Heart left ventricle (tissue), 16 donors: ENCODE measurements at regions not wholly inside any gene's neighbourhood (a gene's known extent, or its start where the extent isn't known, plus 50 kb on each side); places are given as distances from the start of the nearest gene placed in this dataset.

Experiments
- ATAC-seq, 4 donors: fragments of 200-7000 bp; cut with Tn5 transposase; one replicate each; pipeline ENCODE4 v1.9.1; 2020 to 2022; ENCODE audit warnings: moderate library complexity in 4 of 4, mild to moderate bottlenecking in 3 of 4, moderate number of reproducible peaks in 1 of 4
- DNase-seq, 5 donors: peaks; one replicate each; pipeline ENCODE4 v3.0.0-alpha.2; 2020
- H3K27ac ChIP-seq, 12 donors: fragments of 200-600 bp; sonication (generic) in 4 of 12; one replicate each; pipeline versions ENCODE4 v1.5.0 to v1.8.0; 2016 to 2022; ENCODE audit warnings: mild to moderate bottlenecking in 2 of 12
- H3K27me3 ChIP-seq, 9 donors: fragments of 200-600 bp; sonication (generic) in 2 of 9; one replicate each; pipeline versions ENCODE4 v1.5.1 to v1.8.0; 2016 to 2022; ENCODE audit warnings: mild to moderate bottlenecking in 3 of 9
- H3K36me3 ChIP-seq, 9 donors: fragments of 200-600 bp; sonication (generic) in 2 of 9; one replicate each; pipeline versions ENCODE4 v1.5.0 to v1.8.0; 2018 to 2022; ENCODE audit warnings: mild to moderate bottlenecking in 2 of 9
- H3K4me1 ChIP-seq, 12 donors: fragments of 200-600 bp; sonication (generic) in 4 of 12; one replicate each; pipeline versions ENCODE4 v1.5.0 to v1.8.0; 2016 to 2022; ENCODE audit warnings: mild to moderate bottlenecking in 3 of 12
- H3K4me3 ChIP-seq, 12 donors: fragments of 200-600 bp; sonication (generic) in 4 of 12; one replicate each; pipeline versions ENCODE4 v1.5.0 to v1.8.0; 2017 to 2022; ENCODE audit warnings: mild to moderate bottlenecking in 9 of 12, moderate library complexity in 4 of 12
- H3K9me3 ChIP-seq, 12 donors: fragments of 200-600 bp; sonication (generic) in 4 of 12; one replicate each; pipeline versions ENCODE4 v1.5.0 to v1.8.0; 2016 to 2022; ENCODE audit warnings: mild to moderate bottlenecking in 1 of 12
- POLR2A ChIP-seq, 2 donors: fragments of 450-650 bp; IDR thresholded peaks; one replicate each; pipeline ENCODE4 v1.6.1; 2017; ENCODE audit warnings: antibody characterized with exemption in 2 of 2, mild to moderate bottlenecking in 2 of 2, moderate library complexity in 2 of 2
- whole genome bisulfite sequencing, 4 donors: extraction: QIAGEN DNeasy Blood & Tissue Kit in 2 of 4; methylation state at CpG; one replicate each; pipeline versions ENCODE4 v1.1.5 to v1.1.7; 2013 to 2018; 5-methylcytosine and 5-hydroxymethylcytosine counted together
- intact Hi-C, 10 donors: fragments of 100-400 bp; cut with DNase I; formaldehyde crosslinking; loops; one replicate each; pipeline versions ENCODE4 v1.11.1 to v1.14.2; 2022
- TF ChIP-seq, protein P1 (sequence below), 12 donors: fragments of 200-600 bp; sonication (generic) in 4 of 12; IDR thresholded peaks; one replicate each; pipeline versions ENCODE4 v1.5.0 to v1.8.0; 2018 to 2022; ENCODE audit warnings: antibody characterized with exemption in 12 of 12, mild to moderate bottlenecking in 5 of 12
- donor health status: ischemic (EF 13 %, LVEDD 7.1; RV severe dilation, severe dysfunction).
- donor health status: healthy with polysubstance abuse.
- donor health status: DM: no; HTN: yes; CAD: no.
- donor health status: DM: no; HTN: no; CAD: no.
- donor health status: ischemic (EF 25% LVEDD 6.9; RV normal size, moderate dysfunction).
- donor health status: ischemic (EF 25% LVEDD 5.7; RV mildly dilated, moderate dysfunction).
- donor health status: healthy.
- donor health status: DM: yes; HTN: yes; CAD: no.
- donor health status: ischemic (EF 35%, LVEDD 5.7; RV mildly dilated, moderate dysfunction).
- donor health status: nonischemic (EF 11% LVEDD 7.7; RV severe dilation, severe dysfunction).
- donor health status: DM: yes; HTN: yes; CAD: no.
- donor health status: PGD.
- donor health status: ischemic (EF 29% LVEDD 5.4; RV normal size, mild dysfunction).
- donor health status: nonischemic (EF 23%, LVEDD 6.1; RV moderate dilation, normal function).

DNA sequence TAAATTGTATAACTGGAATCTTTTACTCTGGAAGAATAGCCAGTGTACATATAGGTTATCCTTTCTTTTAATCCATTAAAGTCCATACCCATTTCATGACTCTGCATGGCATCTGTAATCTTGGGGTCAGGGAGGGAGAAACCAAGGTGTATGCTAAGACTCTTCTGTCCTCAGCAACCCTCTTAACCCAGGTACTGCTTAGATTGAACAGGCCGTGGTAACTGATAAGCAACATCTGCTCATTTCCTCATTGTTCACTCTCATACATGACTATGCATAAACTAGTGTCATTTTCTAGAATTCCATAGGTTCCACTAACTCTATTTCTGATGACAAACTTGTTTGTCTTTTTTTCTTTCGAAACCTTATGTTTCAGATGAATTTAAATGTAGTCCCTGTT lies 69.3 kb upstream of the IFNE start:
- Histone ChIP-seq H3K27me3 (peaks cover 0 to 35% (median 17%) of the 10 kb centered on the region in 9 donors), H3K27ac (no peak overlapping the region), H3K9me3 (no peaks in the 10 kb centered on the region), H3K4me1 (peaks cover 0 to 4% (median 0%) of the 10 kb centered on the region in 12 donors), H3K4me3 (no peak overlapping the region), H3K36me3 (no peaks in the 10 kb centered on the region)
- ATAC-seq (no peak), DNase-seq (no peak)
- TF ChIP-seq, protein P1, sequence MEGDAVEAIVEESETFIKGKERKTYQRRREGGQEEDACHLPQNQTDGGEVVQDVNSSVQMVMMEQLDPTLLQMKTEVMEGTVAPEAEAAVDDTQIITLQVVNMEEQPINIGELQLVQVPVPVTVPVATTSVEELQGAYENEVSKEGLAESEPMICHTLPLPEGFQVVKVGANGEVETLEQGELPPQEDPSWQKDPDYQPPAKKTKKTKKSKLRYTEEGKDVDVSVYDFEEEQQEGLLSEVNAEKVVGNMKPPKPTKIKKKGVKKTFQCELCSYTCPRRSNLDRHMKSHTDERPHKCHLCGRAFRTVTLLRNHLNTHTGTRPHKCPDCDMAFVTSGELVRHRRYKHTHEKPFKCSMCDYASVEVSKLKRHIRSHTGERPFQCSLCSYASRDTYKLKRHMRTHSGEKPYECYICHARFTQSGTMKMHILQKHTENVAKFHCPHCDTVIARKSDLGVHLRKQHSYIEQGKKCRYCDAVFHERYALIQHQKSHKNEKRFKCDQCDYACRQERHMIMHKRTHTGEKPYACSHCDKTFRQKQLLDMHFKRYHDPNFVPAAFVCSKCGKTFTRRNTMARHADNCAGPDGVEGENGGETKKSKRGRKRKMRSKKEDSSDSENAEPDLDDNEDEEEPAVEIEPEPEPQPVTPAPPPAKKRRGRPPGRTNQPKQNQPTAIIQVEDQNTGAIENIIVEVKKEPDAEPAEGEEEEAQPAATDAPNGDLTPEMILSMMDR (IDR thresholded peaks at IDR 0.05), result no peak
- TF ChIP-seq POLR2A (IDR thresholded peaks at IDR 0.05), result no peak
- 53 to 70% (median 59%) methylated on average over 2 of the region's 2 CpGs for WGBS, 4 donors
- intact Hi-C loops, result no loop called here

DNA sequence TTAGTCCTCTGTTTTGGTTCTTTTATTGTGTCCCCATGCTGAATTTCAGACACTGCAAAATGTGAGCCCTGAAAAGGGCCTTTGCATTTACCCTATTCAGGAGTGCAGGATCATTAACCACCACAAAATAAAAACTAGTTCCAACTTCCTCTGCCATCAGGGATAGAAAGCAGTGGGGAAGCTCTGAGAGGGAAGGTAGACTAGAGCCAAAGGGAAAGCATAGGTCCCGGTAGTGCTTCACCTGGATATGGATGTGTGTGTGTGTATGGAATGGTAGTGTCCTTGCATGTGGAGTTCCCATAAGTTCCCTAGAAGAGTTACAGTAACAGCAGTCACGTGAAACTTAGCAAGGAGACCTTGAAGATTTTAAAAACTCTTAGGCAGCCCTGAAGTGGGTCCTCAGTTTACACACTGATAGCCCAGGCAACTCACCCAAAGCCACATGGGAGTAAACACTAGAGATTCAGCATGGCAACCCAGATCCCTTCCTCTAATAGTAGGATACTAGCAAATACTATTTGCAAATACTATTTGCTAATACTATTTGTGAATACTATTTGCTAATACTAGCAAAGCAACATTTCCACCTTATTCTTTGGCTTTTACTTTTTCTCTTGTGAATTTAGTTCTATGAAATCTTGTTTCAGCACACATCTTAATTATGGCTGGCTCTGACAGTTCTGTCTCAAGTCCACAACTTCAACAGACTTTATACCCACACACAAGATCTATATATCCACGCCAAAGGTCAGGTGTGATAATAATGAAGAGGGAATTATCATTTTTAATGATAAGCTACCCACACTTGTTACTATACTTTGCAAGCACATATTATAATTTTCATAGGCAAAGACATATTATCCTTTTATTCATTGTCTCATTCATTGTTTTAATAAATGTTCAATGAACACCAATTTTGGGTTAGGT lies 70.4 kb upstream of the IFNE start:
- Histone ChIP-seq H3K4me1 (peaks cover 0 to 4% (median 0%) of the 10 kb centered on the region in 12 donors), H3K27me3 (peaks cover 0 to 46% (median 27%) of the 10 kb centered on the region in 9 donors), H3K9me3 (no peaks in the 10 kb centered on the region), H3K27ac (no peak overlapping the region), H3K4me3 (no peak overlapping the region), H3K36me3 (no peaks in the 10 kb centered on the region)
- intact Hi-C loops, result no loop called here
- ATAC-seq, result no peak
- 71 to 79% (median 75%) methylated on average over 3 of the region's 3 CpGs for WGBS, 4 donors
- TF ChIP-seq, protein P1 (IDR thresholded peaks at IDR 0.05), result no peak
- no peak for TF ChIP-seq POLR2A (IDR thresholded peaks at IDR 0.05)
- DNase-seq, result no peak

GRCh38 chr9:21553441-21553840 lies 71.3 kb upstream of the IFNE start:
- WGBS, 4 donors, result 92 to 96% (median 94%) methylated on average over 3 of the region's 3 CpGs
- no peaks in the 10 kb centered on the region for H3K9me3 ChIP-seq
- no peaks in the 10 kb centered on the region for H3K36me3 ChIP-seq
- peaks cover 0 to 4% (median 0%) of the 10 kb centered on the region in 12 donors for H3K4me1 ChIP-seq
- peaks cover 0 to 55% (median 36%) of the 10 kb centered on the region in 9 donors for H3K27me3 ChIP-seq
- no peak overlapping the region for H3K27ac ChIP-seq
- TF ChIP-seq POLR2A (IDR thresholded peaks at IDR 0.05), result no peak
- TF ChIP-seq, protein P1 (IDR thresholded peaks at IDR 0.05), result no peak
- no peak for DNase-seq
- no peak for ATAC-seq
- intact Hi-C loops, result no loop called here
- no peak overlapping the region for H3K4me3 ChIP-seq

- Histone ChIP-seq H3K27ac (no peak overlapping the region), H3K4me3 (no peak overlapping the region), H3K36me3 (no peaks in the 10 kb centered on the region), H3K4me1 (peaks cover 0 to 15% (median 6%) of the 10 kb centered on the region in 12 donors), H3K27me3 (peaks cover 10 to 69% (median 48%) of the 10 kb centered on the region in 9 donors), H3K9me3 (no peaks in the 10 kb centered on the region)
- TF ChIP-seq, protein P1 (IDR thresholded peaks at IDR 0.05), result no peak
- ATAC-seq (no peak), DNase-seq (no peak)
- whole genome bisulfite sequencing, 4 donors, result 68 to 77% (median 75%) methylated on average over 2 of the region's 2 CpGs
- intact Hi-C loops, result no loop called here
These were observed 72.7 kb upstream of the IFNE start for GRCh38 chr9:21554813-21555212.
